HG02852 (cell line): ENCODE measurements at regions not wholly inside any gene's neighbourhood (a gene's known extent, or its start where the extent isn't known, plus 50 kb on each side); places are given as distances from the start of the nearest gene placed in this dataset.

Experiments
- ATAC-seq: cut with Tn5 transposase; IDR thresholded peaks from one replicate; pipeline ENCODE4 v1.9.1; 2021; ENCODE audit warnings: mild to moderate bottlenecking, moderate library complexity; ENCODE audit not compliant: unreplicated experiment

DNA sequence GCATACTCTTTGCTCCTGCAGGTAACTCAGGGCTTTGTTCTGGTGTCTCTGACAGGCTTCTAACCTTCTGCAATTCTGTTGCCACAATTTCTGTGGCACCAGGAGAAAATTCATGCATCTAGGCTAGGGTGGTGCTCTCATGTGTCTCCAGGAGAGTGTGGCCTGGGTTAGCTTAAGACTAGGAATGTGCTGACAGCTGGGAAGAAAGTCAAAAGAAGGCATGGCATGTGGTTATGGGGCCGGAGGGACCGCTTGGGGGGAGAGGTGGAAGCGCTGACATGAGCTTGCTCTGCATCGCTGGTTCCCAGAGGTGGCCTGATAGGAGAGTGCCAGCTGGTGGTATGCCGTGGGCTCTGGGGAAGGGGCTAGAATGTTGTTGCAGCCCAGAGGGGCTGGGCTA lies 173.3 kb upstream of the TNP1 start:
- no peak for ATAC-seq

GRCh38 chr2:217031445-217031844 lies 171.6 kb upstream of the TNP1 start:
- ATAC-seq = no peak

DNA sequence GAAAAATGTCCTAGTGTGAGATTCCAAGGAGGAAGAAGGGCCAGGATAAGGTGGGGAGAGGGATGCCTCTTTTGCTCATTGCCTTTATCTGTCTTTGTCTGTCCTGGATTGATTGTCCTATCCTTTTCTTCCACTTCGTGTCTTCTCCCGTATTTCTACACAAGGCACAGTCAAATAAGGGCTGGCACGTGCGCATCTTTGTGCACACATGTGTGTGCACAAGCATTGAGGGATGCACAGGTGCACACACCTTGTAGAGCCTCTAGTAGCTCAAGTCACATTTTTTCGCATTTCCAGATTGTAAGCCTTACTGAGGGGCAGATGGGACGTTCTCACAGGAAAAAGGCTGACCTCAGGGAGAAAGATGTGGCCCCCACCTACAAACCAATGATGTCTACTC lies 170.2 kb upstream of the TNP1 start:
- no peak for ATAC-seq

GRCh38 chr2:217028128-217028527 lies 168.3 kb upstream of the TNP1 start:
- no peak for ATAC-seq

- ATAC-seq = no peak
Observed at GRCh38 chr2:217027414-217027813, 167.6 kb upstream of the TNP1 start.

DNA sequence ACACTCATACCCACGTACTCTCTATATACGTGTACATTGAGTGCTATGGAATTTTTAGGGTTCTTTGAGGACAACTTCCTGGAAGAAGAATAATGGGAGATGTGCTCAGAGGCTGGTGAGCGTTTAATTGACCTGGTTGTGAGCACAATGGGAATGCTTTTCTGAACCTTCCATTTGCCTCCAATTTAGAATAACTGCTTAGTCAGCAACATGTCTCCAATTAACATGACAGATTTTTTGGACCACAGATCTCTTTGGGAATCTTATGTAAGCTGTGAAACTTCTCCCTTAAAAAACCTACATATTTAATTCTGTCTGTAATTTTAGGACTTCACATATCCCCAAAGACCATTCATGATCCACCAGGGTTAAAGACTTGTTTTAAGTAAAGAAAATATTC lies 166.7 kb upstream of the TNP1 start:
- no peak for ATAC-seq

DNA sequence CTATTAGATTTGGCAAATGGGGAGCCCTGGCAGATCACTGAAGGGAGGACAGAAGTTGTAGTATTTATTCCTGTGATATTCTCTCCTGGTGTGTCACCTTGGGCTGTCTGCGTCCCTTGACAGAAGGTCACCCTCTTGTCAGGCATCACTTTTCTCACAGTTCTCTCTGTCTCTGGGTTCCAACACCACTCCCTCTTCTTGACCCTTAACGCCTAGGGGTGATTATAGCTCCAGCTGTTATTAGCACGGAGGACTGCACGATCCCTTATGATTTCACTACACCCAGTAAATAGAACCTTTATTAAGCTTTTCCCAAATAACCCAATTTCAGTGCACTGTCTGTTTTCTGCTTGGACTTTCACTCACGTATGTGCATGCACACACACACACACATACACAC lies 166.3 kb upstream of the TNP1 start:
- no peak for ATAC-seq

- ATAC-seq = no peak
Observed at GRCh38 chr2:217023611-217024010, 163.7 kb upstream of the TNP1 start.

GRCh38 chr2:217017456-217018252 lies 157.8 kb upstream of the TNP1 start:
- ATAC-seq = no peak

DNA sequence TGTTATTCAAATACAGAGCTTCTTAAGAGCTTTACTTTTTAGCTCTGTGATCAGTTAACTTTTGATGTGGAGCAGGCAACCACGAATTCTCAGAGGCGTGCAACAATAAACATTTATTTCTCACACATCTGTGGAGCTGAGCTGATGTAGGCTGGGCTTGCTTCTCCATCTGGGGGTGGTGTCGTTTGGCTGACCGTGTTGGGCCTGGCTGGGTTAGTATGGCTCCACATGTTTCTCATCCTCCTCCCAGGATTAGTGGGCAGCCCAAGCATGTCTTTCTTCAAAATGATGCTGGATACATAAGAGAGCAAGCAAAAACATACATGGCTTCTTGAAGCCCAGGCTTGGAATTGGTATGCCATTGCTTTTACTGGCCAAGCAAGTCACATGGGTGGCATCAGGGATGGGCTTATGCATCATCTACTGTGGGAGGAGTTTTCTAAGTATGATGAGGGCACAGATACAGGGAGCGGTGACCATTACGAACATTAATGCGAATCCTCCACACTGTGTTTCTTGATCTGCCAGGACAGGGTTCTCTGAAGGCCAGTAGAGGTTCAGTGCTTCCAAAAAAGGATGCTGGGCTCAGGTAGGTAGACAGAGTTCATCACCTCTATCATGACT lies 157.0 kb upstream of the TNP1 start:
- ATAC-seq = no peak

DNA sequence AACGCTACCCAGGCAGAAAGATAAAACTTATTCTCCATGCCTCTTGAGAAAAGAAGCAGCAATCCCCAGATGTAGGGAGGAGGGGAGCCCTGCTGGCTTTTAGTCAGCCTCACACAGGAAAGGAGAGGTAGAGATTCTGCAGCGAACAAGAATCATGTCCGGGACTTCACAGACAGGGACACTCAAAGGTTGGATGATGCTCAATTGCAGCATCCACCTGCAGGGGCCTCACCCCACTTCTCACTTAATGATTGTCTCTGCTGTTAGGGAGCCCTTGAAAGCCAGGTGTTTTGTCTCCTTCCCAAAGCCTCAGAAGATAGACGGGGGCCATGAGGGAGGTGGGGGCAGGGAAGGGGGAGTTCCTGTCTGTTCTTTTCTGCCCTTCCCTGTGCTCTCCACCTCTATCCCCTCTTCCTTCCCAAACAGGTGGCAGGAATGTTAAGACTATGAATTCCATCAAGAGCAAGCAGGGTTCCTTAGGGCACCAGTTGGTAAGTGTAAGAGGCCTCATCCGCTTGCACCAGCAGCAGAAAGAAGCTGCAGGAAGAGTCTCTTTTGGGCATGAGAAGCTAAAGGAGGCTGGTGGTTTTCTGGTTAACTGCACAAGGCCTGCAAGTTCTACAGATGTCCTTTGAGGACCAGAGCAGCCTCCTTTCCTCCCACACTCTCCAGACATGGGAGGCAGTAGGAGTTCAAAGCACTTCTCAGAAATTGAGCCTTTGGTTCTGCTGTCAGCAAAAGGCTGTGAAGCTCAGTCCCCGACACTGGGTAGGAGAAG lies 154.7 kb upstream of the TNP1 start:
- ATAC-seq = no peak

GRCh38 chr2:217013926-217014325 lies 154.1 kb upstream of the TNP1 start:
- ATAC-seq = no peak

- ATAC-seq = no peak
Observed at GRCh38 chr2:217011576-217011975, 151.7 kb upstream of the TNP1 start.

DNA sequence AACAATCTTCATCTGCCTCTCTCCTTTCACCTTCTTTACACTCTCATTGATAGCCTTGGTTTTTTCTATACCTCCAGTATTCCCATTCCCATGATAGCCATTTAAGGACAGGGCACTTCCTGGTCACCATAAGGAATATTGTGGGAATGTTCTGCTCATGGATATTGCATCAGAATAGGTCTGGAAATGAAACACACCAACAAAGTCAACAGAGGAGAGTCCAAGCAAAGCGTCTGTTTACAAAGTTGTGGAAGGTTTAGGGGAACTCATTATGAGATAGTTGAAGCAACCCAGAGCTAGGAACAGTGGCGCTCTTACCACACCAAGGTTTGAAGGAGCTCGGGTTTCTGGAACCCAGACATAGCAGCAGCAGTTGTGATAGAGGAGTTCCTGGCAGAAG lies 150.3 kb upstream of the TNP1 start:
- ATAC-seq = no peak

DNA sequence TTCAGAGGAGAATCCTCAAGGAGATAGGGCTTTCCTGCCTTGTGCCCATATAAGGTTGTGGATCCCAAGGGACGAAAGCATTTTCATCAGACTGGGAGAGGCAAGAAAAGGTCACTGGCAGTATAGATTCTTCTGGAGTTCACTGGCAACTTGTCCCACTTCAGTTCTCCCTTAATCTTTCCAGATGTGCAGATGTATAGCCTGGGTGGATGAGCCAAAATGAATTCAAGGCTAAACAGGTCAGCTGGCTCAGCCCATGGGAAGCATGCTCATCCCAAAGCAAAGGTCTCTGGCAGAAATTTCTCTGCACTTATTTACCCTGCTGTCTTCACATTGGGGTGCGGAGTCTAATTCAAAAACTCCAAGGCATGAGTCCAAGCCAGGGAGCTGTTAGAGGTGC lies 148.9 kb upstream of the TNP1 start:
- ATAC-seq = no peak

DNA sequence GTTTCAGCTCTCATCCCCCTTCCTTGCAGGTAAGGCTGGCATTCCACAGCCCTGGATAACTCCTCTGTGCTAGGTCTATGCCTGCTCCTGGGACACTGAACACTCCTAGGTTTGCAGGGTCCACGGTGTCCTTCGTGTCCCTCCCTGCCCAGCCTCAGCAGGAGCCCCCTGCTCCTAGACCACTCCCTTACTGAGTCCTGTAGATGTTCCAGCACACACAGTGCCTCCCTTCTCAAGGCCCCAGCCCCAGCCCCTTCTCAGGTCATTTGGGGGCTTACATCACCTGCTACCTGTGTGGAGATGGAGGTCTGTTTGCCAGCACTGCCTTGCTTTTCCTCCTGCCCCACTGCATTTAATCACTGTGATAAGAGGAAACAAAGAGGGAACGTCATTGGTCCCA lies 146.4 kb upstream of the TNP1 start:
- no peak for ATAC-seq

DNA sequence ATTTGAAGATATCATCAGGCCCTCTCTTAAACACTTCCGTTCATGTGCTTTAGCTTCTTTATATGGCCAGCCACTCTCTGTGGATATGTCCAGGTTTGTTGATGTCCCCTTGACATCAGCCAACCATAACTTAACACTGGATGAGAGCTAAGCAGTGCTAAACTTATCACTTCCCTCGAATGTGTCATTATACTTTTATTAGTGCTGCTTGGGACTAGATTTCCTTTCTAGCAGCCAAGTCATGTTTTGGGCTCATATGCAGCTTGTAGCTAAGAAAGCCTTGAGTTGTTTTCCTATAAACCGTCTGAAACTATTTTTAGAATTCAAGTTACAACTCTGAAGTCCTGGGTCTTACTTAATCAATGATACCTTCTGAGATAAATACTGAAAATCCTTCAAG lies 144.8 kb upstream of the TNP1 start:
- no peak for ATAC-seq

DNA sequence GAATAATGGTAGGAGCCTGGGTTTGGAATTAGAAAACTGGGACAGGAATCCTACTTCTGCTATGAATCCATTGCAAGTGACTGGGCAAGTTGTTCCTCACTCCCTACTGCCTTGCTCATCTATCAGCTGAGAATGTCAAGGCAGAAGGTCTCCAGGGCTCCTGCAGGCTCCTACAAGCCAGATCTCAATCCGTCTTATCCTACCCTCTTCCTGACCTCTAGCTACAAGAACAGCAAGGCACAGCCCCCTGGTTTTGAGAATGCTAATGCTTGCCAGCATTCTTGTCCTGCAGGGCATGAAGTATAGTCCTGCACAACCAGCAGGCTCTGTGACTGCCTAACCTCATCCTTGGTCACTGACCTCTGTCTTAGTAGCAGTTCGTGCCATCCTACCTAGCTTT lies 141.9 kb upstream of the TNP1 start:
- no peak for ATAC-seq

DNA sequence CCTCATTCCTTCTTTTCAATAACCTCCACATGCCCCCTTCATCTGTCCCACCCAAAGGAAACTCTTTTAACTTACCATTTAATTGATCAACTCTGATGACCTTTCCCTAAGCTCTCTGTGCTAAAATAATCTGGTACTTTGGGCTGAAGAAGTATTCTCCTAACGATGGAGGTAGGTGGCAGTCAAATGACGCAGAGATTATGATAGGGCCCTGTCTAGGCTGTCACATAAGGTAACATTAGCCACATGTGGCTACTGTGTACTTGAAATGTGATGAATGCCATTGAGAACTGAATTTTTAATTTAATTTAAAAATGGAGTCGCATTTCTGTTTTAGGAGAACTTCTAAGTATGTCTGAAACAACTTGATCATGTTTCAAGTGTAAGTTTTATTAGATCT lies 140.5 kb upstream of the TNP1 start:
- ATAC-seq = no peak

DNA sequence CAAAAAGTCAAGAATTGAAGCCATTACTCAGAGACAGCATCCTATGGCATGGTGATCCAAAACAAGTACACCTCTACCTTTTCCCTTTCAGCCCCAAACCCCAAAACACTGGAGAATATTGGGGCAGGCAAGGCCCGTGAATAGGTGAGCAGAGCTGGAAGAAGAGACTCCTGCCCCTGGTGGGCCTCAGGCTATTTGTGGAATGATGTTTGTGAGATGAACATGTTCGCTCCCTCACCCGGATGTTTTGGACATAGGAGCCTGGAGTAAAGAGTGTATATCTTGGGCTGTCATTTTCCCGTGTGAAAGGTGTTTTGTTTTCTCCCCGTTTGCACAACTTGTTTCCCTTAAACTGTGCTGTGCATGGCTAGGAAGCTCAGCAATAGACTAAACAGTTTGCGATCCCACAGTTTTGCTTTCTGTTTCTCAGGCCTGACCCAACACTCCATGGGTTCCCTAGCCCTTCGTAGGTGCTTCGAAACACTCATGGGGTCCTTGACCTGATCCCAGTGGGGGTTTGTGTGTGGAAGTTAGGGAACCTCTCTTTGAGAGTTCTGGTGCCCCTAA lies 136.5 kb upstream of the TNP1 start:
- no peak for ATAC-seq

GRCh38 chr2:216994353-216994854 lies 134.5 kb upstream of the TNP1 start:
- no peak for ATAC-seq
